ENCODE measurements at regions not wholly inside any gene's neighbourhood (a gene's known extent, or its start where the extent isn't known, plus 50 kb on each side); places are given as distances from the start of the nearest gene placed in this dataset.

- no peak for DNase-seq
Measured at GRCh38 chr7:49261928-49262327, 337.6 kb downstream of the CDC14C start.

- no peak for DNase-seq
Measured at GRCh38 chr7:49264530-49264929, 340.2 kb downstream of the CDC14C start.

GRCh38 chr7:49273897-49274296 lies 349.6 kb downstream of the CDC14C start:
- no peak for DNase-seq

GRCh38 chr7:49279891-49280290 lies 355.5 kb downstream of the CDC14C start:
- DNase-seq, result no peak

GRCh38 chr7:49287653-49288052 lies 363.3 kb downstream of the CDC14C start:
- DNase-seq, result no peak

- no peak for DNase-seq
Measured at GRCh38 chr7:49294611-49295010, 370.3 kb downstream of the CDC14C start.

GRCh38 chr7:49295146-49295545 lies 370.8 kb downstream of the CDC14C start:
- DNase-seq, result no peak

- DNase-seq, result no peak
Measured at GRCh38 chr7:49297958-49298357, 373.6 kb downstream of the CDC14C start.

GRCh38 chr7:49308787-49309186 lies 384.4 kb downstream of the CDC14C start:
- DNase-seq, result no peak

GRCh38 chr7:49320083-49320482 lies 395.7 kb downstream of the CDC14C start:
- no peak for DNase-seq

GRCh38 chr7:49321843-49322242 lies 397.5 kb downstream of the CDC14C start:
- DNase-seq, result no peak

- DNase-seq, result no peak
Measured at GRCh38 chr7:49322476-49322875, 398.1 kb downstream of the CDC14C start.

GRCh38 chr7:49324040-49324439 lies 399.7 kb downstream of the CDC14C start:
- no peak for DNase-seq

- no peak for DNase-seq
Measured at GRCh38 chr7:49324707-49325106, 400.4 kb downstream of the CDC14C start.

GRCh38 chr7:49325571-49325970 lies 401.2 kb downstream of the CDC14C start:
- no peak for DNase-seq

- DNase-seq, result no peak
Measured at GRCh38 chr7:49327155-49327554, 402.8 kb downstream of the CDC14C start.

GRCh38 chr7:49333180-49333881 lies 409.0 kb downstream of the CDC14C start:
- no peak for DNase-seq

- DNase-seq, result no peak
Measured at GRCh38 chr7:49341849-49342248, 417.5 kb downstream of the CDC14C start.

GRCh38 chr7:49344556-49344955 lies 420.2 kb downstream of the CDC14C start:
- DNase-seq, result no peak

GRCh38 chr7:49346195-49346899 lies 422.0 kb downstream of the CDC14C start:
- DNase-seq, result no peak

- DNase-seq, result no peak
Measured at GRCh38 chr7:49367072-49367471, 406.4 kb upstream of the VWC2 start.

GRCh38 chr7:49371771-49372170 lies 401.7 kb upstream of the VWC2 start:
- DNase-seq, result no peak

- no peak for DNase-seq
Measured at GRCh38 chr7:49376817-49377375, 396.5 kb upstream of the VWC2 start.

- no peak for DNase-seq
Measured at GRCh38 chr7:49386792-49387191, 386.6 kb upstream of the VWC2 start.
